ENCODE measurements at regions not wholly inside any gene's neighbourhood (a gene's known extent, or its start where the extent isn't known, plus 50 kb on each side); places are given as distances from the start of the nearest gene placed in this dataset.
"Not testable (repeated sequence)": the region's sequence is repeated elsewhere in the genome, so short reads cannot be mapped to it uniquely, and the experiment has no call there.

DNA sequence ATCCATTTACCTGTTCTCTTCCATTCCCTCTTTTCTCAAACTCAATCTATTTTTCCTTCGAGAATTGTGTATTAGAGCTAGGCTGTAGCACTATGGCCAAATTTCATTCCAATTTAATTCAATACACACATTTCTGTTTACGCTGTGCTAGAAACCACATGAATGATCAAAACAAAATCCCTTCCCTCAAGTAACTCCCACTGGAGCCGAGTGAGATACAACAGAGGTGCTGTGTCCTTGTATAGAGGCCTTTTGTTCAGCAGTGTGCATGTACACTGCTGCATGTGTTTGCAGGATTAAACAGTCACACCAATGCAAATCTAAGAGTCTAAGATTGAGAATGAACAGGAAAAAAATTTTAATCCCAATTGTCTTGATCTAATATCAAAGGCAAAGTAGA is 734.2 kb downstream of the RAPGEF2 start:
- H3K4me3 ChIP-seq (ENCODE audit: low read depth, low read length), result no peak overlapping the region
- DNase-seq (ENCODE audit: low read depth), result no peak
- TF ChIP-seq, protein P1, sequence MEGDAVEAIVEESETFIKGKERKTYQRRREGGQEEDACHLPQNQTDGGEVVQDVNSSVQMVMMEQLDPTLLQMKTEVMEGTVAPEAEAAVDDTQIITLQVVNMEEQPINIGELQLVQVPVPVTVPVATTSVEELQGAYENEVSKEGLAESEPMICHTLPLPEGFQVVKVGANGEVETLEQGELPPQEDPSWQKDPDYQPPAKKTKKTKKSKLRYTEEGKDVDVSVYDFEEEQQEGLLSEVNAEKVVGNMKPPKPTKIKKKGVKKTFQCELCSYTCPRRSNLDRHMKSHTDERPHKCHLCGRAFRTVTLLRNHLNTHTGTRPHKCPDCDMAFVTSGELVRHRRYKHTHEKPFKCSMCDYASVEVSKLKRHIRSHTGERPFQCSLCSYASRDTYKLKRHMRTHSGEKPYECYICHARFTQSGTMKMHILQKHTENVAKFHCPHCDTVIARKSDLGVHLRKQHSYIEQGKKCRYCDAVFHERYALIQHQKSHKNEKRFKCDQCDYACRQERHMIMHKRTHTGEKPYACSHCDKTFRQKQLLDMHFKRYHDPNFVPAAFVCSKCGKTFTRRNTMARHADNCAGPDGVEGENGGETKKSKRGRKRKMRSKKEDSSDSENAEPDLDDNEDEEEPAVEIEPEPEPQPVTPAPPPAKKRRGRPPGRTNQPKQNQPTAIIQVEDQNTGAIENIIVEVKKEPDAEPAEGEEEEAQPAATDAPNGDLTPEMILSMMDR (conservative IDR thresholded peaks at IDR 0.05; ENCODE audit: low read depth, low read length), result no peak

DNA sequence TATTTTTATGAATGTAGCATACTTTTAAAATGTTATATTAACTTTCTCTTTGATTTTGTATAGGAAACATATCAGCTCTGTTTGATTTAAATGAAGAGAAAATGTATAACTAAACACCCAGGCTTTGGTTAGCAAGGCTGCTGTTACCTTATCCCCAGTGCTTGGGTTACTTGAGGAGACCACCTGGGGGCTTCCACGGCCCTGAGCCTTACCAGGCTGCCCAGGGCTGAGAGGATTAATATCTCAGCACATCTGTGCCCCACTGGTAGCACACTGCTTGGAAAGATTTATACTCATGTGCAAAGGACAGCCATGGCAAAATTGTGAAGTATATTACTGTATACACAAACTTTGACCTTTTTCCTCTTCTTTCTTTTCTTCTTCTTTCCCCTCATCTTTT is 752.9 kb downstream of the RAPGEF2 start:
- H3K4me3 ChIP-seq (ENCODE audit: low read depth, low read length), result no peak overlapping the region
- DNase-seq (ENCODE audit: low read depth), result no peak
- TF ChIP-seq, protein P1 (conservative IDR thresholded peaks at IDR 0.05; ENCODE audit: low read depth, low read length), result no peak

DNA sequence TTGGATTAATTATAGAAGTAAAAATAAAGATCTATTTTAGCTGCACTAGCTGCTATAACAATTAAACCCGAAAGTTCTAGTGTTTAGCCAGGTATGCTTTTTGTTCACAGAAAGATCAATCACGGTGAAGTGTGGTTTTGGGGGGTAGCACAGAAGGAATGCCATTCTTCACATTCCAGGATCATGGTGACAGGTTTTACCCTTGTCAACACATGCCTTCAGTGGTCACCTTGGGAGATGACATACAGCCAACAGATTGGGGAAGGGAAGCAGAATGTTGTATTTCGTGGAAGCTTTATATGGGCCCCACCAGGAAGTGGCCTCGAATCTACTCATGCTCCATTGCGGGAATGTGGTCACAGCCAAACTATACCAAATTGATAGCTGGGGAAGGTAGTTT is 753.6 kb downstream of the RAPGEF2 start:
- TF ChIP-seq, protein P1 (conservative IDR thresholded peaks at IDR 0.05; ENCODE audit: low read depth, low read length), result no peak
- no peak overlapping the region for H3K4me3 ChIP-seq (ENCODE audit: low read depth, low read length)
- DNase-seq (ENCODE audit: low read depth), result no peak

DNA sequence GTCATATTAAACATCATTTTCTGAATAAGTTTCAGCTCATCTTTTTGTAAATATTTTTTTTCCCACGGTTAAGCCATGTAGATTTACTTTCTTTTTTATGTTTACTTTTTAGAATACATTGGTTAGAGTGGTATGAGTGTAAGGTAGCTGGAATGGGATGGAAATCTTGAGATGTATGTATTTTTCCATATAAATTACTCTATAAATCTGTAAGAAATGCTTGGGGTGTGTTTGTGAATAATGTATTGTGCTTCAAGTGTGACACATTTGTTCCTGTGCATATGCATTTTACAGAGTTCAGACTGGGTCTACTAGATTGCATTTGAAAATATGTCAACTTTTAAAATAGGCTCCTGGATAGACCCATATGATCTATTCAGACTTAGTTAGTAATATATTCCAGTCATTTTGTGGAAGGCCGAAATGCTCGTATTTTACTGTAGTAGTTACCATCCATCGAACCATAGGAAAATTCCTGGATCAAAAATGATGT is 756.8 kb downstream of the RAPGEF2 start:
- TF ChIP-seq, protein P1 (conservative IDR thresholded peaks at IDR 0.05; ENCODE audit: low read depth, low read length), result no peak
- H3K4me3 ChIP-seq (ENCODE audit: low read depth, low read length), result no peak overlapping the region
- DNase-seq (ENCODE audit: low read depth), result no peak

DNA sequence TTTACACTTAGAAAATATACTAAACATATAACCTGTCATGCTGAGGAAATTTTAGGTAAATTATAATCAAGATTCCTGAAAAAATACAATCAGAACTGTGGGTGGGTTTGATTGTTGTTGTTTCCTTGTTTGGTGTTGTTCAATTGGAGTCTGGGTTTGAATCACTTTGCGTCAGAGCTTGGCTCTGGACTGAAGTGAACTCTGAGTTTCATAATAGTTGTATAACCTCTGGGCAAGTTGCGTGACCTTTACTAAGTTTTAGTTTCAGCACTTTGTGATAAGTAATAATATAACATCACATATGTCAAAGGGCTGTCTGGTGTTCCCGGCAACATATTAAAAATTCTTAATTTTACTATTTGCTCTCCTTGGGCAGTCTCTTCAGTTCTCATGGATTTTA is 758.1 kb downstream of the RAPGEF2 start:
- no peak overlapping the region for H3K4me3 ChIP-seq (ENCODE audit: low read depth, low read length)
- TF ChIP-seq, protein P1 (conservative IDR thresholded peaks at IDR 0.05; ENCODE audit: low read depth, low read length), result no peak
- DNase-seq (ENCODE audit: low read depth), result no peak

DNA sequence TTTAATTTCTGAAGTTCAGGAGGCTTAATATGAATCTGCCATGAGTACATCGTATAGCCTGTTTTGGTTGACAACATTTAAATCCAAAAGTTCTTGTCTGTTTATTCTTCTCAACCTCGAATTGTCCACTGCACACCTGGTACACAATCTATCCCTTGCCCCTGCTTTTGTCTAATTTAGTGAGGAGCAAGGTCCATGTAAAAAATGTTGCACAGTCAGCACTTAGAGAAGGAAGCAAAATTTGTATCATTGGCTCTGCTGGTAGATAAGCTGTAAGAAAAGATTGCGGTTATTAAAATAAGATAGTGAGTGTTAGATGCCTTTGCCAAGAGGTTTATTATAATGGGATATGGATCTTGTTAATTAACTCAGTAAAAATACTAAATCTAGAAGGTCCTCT is 761.5 kb downstream of the RAPGEF2 start:
- TF ChIP-seq, protein P1 (conservative IDR thresholded peaks at IDR 0.05; ENCODE audit: low read depth, low read length), result no peak
- no peak overlapping the region for H3K4me3 ChIP-seq (ENCODE audit: low read depth, low read length)
- DNase-seq (ENCODE audit: low read depth), result no peak

DNA sequence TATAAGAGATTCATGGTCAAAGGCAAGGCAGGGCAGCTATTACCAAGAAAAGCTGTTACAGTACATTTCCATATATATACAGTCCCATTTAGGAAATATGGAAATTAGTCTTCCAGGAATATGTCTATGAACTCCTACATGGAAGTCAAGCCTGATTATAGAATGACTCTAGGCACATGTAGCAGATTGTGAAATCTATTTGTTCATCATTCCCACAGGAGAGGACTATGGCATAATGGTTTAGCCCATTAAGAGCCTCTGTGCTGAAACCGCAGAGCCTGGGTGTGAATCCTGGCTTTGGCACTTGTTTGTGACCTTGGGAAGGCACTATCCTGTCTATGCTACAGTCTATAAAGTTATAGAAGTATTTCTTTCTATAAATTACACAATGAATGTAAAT is 764.8 kb downstream of the RAPGEF2 start:
- no peak for DNase-seq (ENCODE audit: low read depth)
- H3K4me3 ChIP-seq (ENCODE audit: low read depth, low read length), result no peak overlapping the region
- TF ChIP-seq, protein P1 (conservative IDR thresholded peaks at IDR 0.05; ENCODE audit: low read depth, low read length), result no peak

DNA sequence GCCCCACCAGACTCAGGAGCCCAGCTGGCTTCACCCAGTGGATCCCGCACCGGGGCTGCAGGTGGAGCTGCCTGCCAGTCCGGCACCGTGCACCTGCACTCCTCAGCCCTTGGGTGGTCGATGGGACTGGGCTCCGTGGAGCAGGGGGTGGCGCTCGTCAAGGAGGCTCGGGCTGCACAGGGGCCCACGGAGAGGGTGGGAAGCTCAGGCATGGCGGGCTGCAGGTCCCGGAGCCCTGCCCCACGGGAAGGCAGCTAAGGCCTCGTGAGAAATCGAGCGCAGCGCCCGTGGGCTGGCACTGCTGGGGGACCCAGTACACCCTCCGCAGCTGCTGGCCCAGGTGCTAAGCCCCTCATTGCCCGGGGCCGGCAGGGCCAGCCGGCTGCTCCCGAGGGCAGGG is 766.1 kb downstream of the RAPGEF2 start:
- not testable (repeated sequence) for H3K4me3 ChIP-seq (ENCODE audit: low read depth, low read length); DNase-seq (ENCODE audit: low read depth)

Measured in epithelial cell of proximal tubule (primary cell).